HG03139 (cell line): ENCODE measurements at regions not wholly inside any gene's neighbourhood (a gene's known extent, or its start where the extent isn't known, plus 50 kb on each side); places are given as distances from the start of the nearest gene placed in this dataset.
"Not testable (repeated sequence)": the region's sequence is repeated elsewhere in the genome, so short reads cannot be mapped to it uniquely, and the experiment has no call there.

Source experiments
- ATAC-seq: cut with Tn5 transposase; IDR thresholded peaks from one replicate; pipeline ENCODE4 v1.9.1; 2021; ENCODE audit not compliant: unreplicated experiment

- no peak for ATAC-seq
These were observed 799.3 kb downstream of the TBC1D32 start for GRCh38 chr6:120534954-120535353.

GRCh38 chr6:120526576-120526975 lies 807.7 kb downstream of the TBC1D32 start:
- no peak for ATAC-seq

DNA sequence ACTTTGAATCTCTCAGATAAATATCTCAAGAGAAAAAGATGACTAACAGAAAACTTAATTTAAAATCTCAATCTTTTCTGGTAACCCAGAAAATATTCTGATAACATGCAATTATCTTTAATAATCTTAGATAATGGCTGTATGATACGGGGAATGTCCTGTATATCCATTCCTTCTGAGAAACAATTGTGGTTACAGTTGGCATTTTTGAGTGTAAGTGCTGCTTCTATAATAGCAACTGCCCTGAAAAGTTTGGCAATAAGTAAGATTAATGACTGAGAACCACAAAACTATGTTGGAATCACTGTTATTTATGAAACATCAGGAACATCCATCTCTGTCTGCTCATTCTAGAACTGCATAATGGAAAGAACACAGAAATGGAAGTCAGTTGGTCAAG lies 819.7 kb downstream of the TBC1D32 start:
- ATAC-seq: no peak

GRCh38 chr6:120511712-120512111 lies 822.6 kb downstream of the TBC1D32 start:
- ATAC-seq: no peak

GRCh38 chr6:120498711-120499110 lies 835.6 kb downstream of the TBC1D32 start:
- no peak for ATAC-seq

- ATAC-seq: no peak
These were observed 837.6 kb downstream of the TBC1D32 start for GRCh38 chr6:120496661-120497060.

GRCh38 chr6:120493505-120493904 lies 840.8 kb downstream of the TBC1D32 start:
- ATAC-seq: no peak

DNA sequence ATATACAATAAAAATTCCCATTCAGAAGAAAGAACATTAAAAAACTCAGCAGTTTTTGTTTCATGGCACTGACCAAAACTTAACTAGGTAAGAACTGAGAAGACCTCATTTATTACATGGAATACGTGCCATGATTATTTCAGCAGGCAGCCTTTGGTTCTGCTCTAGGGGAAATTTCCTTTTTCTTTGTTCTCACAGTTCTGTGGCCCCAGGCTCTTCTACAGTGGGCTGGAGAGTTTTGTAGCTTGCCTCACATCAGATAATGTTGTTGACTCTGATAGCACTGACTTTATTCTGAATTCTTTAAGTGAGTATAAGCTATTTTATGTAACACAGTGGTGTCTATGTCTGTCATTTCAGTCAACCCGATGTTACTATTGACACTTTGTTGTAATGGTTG lies 844.3 kb downstream of the TBC1D32 start:
- no peak for ATAC-seq

DNA sequence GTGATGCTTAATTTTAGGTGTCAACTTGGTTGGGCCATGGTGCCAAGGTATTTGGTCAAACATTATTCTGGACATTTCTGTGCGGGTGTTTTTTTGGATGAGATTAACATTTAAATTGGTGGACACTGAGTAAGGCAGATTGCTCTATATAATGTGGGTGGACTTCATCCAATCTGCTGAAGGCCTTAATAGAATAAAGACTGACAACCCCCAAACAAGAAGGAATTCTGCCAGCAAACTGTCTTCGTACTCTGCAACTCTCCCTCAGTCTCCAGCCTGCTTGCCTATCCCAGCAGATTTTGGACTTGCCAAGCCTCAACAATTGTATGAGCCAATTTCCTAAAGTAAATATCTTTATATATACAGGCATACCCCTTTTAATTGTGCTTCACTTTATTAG lies 850.1 kb downstream of the TBC1D32 start:
- ATAC-seq: no peak

GRCh38 chr6:120478650-120479049 lies 855.6 kb downstream of the TBC1D32 start:
- no peak for ATAC-seq

GRCh38 chr6:120473804-120474203 lies 860.5 kb downstream of the TBC1D32 start:
- ATAC-seq: no peak

DNA sequence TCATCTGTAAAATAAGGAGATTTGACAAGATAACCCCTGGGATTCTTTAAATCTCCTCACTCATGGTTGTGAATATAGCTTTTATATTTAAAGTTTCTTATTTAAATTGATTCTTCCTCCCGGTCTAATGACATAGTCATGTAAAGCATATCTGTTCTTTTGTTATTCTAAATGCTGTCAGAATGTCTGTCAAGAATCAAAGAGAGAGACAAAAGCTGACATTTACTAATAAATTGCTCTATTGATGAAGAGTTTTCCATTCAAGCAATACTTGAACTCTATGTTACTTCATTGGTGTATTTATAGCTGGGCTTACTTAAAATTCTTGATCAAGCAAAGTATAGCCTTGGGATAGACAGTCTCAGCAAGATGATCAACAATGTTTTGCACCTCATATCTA lies 865.8 kb downstream of the TBC1D32 start:
- ATAC-seq: no peak

- no peak for ATAC-seq
These were observed 882.8 kb downstream of the TBC1D32 start for GRCh38 chr6:120451508-120451907.

DNA sequence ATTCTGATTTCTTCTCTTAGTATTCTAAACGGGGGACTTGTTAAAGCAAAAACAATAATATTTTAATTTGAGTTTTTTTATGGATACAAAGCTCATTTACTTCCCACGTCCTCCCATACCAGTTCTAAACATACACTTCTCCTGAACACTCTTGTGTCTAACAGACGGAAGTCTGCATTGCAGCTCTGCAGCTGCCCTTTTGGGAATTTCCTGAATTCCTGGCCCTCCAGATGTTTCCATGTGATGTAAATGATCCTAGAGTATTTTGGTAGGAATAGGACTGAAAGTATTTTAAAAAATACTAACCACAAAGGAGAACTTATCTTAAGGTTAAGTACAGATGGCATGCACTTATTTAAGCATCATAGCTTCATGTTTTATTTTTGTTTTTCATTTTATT lies 886.7 kb downstream of the TBC1D32 start:
- no peak for ATAC-seq

- ATAC-seq: not testable (repeated sequence)
These were observed 901.4 kb downstream of the TBC1D32 start for GRCh38 chr6:120432840-120433239.

DNA sequence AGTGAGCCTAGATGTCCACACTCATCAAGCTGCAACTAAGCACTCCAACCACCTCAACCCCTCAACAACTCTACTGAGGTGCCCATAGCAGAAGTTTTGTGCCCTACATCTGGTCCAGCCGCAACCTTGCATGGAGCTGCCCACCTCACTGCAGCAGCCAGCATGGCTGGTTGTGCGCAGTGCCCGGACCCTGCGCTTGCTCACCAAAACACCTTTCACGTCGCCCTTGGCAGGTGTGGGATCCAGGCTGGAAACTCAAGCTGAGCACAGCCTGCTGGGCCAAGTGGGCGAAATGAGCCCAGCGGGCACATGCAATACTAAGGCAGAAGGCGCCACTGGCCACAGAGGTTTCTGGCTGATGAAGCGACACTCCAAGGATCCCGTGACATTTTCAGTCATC lies 902.4 kb downstream of the TBC1D32 start:
- ATAC-seq: no peak

GRCh38 chr6:120411394-120411793 lies 922.9 kb downstream of the TBC1D32 start:
- no peak for ATAC-seq

DNA sequence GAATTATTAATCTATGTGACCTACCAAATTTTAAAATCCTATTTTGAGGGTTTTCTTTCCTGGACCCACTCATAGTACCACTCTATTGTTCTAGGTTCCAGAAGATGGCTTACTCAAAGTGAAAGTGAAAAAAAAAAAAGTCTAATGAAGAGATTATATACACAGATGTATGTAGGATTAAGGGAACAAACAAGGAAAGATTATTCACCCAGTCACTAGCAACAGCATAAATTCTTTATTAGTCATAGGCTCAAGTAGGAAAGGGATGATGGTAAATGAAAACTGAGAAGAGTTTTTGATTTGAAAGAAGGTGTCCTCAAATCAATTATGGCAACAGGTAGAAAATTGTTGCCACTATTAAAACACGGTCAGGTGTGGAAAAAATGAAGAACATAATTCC lies 923.7 kb downstream of the TBC1D32 start:
- no peak for ATAC-seq

DNA sequence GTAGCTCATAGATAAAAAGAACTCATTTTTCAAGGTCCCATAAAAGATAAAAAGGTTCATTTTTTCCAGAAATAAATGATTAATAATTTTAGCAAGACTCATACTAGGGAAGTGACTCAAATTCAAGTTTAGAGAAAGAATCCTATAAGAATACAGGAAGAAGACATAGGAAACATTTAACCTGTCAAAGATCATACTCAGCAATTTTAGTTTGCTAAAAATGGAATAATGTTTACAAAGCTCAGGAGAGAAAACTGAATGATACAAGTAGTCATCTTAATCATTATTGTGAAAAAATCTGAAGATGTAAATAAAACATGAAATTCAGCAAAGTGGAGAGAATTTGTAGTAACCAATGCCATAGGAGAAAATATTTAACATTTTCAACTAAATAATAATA lies 926.6 kb downstream of the TBC1D32 start:
- ATAC-seq: no peak

GRCh38 chr6:120405947-120406346 lies 928.3 kb downstream of the TBC1D32 start:
- no peak for ATAC-seq

GRCh38 chr6:120395784-120396183 lies 938.5 kb downstream of the TBC1D32 start:
- no peak for ATAC-seq

DNA sequence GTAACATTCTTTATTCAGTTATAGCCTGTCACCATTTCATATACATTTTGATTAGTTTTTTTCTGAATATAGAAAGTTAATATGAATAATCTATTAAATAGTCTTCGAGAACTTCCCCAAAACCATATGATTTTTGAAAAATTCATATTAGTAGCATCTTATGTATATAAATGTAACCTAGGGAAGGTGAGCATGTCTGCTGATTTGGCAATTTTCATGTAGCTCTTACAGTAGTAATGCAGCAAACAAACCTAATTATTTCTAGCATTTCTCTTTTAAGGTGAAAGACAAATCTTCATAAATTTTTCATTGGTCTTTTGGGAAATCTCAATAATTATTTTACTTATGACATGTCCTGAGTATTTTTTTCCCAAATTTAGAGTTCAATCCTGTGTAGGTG lies 939.0 kb downstream of the TBC1D32 start:
- ATAC-seq: no peak

- no peak for ATAC-seq
These were observed 941.3 kb downstream of the TBC1D32 start for GRCh38 chr6:120392941-120393340.

GRCh38 chr6:120384671-120385070 lies 949.6 kb downstream of the TBC1D32 start:
- no peak for ATAC-seq
